ENCODE measurements at regions not wholly inside any gene's neighbourhood (a gene's known extent, or its start where the extent isn't known, plus 50 kb on each side); places are given as distances from the start of the nearest gene placed in this dataset.
"Not testable (repeated sequence)": the region's sequence is repeated elsewhere in the genome, so short reads cannot be mapped to it uniquely, and the experiment has no call there.

GRCh38 chr6:93932175-93932574, 512.8 kb upstream of the EPHA7 start:
- no peak for DNase-seq

DNA sequence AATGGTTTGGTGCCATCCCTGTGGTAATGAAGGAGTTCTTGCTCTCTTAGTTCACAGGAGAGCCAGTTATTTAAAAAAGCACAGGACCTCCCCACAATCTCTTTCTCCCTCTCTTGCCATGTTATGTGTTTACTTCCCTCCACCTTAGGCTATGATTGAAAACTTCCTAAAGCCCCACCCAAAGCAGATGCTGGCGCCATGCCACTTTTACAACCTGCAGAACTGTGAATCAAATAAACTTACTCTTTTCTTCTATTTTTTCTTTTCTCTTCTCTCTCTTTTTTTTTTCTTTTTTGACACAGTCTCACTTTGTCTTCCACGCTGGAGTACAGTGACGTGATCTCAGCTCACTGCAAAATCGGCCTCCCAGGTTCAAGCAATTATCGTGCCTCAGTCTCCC, 508.4 kb upstream of the EPHA7 start:
- DNase-seq: no peak

DNA sequence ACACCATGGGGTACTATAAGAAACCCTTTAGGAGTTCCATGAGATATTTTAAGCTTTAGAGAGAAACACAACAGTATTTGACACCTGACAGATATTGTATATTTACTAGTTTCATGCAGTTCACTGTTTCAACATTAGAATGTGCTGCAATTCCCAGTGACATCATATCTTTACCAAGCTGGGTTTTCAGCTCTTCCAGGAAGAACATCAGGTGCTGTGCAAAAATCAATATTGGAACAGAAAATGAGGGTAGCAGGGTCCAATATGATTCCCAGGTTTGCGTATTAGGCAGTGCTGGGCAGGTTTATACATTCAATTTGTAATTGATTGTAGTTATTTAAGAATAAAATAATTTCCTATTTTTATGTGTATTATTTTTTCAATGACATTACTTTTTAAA, 500.0 kb upstream of the EPHA7 start:
- no peak for DNase-seq

DNA sequence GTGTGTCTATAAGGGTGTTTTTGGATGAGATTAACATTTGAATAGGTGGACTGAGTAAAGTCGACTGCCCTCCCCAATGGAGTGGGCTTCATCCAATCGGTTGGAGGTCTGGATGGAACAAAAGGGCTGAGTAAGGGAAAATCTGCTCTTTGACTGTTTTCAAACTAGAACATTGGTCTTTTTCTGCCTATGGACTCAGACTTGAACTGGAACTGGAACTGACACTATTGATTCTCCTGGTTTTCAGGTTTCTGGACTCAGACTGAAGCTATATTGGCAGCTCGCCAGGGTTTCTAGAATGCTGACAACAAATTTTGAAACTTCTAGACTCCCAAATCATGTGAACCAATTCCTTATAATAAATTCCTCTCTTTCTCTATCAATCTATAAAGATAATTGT, 498.9 kb upstream of the EPHA7 start:
- no peak for DNase-seq

- no peak for DNase-seq
Observed at GRCh38 chr6:93917216-93917615, 497.9 kb upstream of the EPHA7 start.

GRCh38 chr6:93916716-93917115, 497.4 kb upstream of the EPHA7 start:
- DNase-seq: no peak

DNA sequence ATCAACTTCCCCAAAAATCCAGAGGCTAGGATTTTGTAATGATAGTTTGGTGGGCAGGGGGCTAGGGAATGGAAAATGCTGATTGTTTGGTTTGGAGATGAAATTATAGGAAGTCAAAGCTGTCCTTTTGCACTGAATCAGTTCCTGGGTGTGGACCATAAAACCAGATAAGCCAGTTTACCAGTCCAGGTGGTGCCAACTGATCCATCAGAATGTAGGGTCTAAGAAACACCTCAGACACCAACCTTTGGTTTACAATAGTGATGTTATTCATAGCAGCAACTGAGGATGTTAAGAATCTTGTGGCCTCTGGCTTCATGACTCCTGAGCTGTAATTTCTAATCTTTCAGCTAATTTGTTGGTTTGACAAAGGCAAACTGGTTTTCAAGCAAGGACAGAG, 496.6 kb upstream of the EPHA7 start:
- DNase-seq: no peak

- DNase-seq: no peak
Observed at GRCh38 chr6:93902517-93902916, 483.2 kb upstream of the EPHA7 start.

DNA sequence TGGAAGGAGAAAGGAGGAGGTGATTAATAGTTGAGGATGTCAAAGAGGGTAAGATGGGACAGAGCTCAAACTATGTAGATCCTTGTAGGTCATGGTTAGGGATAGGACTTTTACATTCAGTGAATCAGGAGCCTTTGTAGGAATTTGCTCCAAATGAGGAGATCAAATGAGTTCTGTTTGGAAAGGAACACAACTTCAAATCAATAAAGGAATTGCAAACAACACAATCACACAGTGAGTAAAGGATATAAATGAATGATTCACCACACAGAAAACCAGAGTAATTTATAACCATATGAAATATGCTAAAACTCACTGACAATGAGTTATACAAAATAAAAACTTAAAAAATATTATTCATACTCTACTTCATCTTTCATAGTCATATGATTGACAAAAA, 480.8 kb upstream of the EPHA7 start:
- DNase-seq: no peak

DNA sequence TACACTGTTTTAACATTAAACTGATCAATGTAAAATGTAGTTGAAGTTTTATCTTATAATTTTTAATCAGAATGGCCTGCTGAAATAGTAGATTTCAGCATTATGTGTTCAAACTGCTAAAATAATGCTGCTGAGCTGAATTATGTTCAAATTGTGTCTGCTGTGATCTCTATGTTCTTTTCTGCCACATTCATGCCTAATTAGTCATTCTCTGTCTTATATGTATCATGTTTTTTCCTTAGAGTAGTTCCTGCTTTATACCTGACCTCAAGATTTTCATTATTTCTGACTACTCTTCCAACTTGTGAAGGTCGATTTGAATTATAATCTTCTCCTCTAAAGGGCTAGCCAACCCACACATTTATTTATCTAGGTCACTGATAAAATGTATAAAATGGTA, 476.7 kb upstream of the EPHA7 start:
- DNase-seq: no peak

DNA sequence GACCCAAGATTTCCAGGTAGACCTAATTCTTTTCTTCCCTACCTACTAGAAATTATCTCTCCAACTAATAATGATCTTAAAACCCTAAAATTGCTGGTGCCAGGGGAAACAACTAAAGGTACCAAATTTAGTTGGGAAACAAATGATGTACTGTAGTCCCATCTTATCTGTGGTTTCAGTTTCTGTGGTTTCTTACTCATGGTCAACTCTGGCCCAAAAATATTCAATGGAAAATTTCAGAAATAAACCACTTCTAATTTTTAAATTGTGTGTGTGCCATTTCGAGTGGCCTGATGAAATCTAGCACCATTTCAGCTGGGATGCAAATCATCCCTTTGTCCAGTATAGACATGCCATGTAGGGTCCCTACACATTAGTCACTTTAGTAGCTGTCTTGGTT, 475.2 kb upstream of the EPHA7 start:
- DNase-seq: no peak

DNA sequence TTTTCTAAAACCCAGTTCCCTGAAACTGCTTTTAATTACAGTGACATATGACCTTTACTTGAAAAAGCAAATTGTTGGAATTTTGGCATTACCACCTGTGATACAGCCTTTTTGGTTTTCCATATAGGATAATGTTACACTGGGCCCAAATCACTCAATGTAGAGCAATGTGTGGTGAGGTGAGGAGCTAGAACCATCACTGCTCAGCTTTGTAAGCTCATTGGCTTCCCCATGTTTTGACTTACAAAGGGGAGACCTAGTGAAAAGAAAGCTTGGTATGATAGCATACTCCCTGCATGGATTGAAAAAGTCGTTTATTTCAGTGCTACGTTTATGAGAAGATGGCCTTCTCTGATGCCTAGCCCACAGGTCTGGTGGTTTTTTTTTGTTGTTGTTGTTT, 470.4 kb upstream of the EPHA7 start:
- no peak for DNase-seq

GRCh38 chr6:93886416-93886815, 467.1 kb upstream of the EPHA7 start:
- DNase-seq: no peak

GRCh38 chr6:93859971-93860370, 440.6 kb upstream of the EPHA7 start:
- no peak for DNase-seq

- no peak for DNase-seq
Observed at GRCh38 chr6:93858213-93858612, 438.9 kb upstream of the EPHA7 start.

- DNase-seq: no peak
Observed at GRCh38 chr6:93849857-93850256, 430.5 kb upstream of the EPHA7 start.

GRCh38 chr6:93848031-93848742, 428.8 kb upstream of the EPHA7 start:
- no peak for DNase-seq

GRCh38 chr6:93842178-93842577, 422.8 kb upstream of the EPHA7 start:
- DNase-seq: no peak

- not testable (repeated sequence) for DNase-seq
Observed at GRCh38 chr6:93835451-93836145, 416.2 kb upstream of the EPHA7 start.

DNA sequence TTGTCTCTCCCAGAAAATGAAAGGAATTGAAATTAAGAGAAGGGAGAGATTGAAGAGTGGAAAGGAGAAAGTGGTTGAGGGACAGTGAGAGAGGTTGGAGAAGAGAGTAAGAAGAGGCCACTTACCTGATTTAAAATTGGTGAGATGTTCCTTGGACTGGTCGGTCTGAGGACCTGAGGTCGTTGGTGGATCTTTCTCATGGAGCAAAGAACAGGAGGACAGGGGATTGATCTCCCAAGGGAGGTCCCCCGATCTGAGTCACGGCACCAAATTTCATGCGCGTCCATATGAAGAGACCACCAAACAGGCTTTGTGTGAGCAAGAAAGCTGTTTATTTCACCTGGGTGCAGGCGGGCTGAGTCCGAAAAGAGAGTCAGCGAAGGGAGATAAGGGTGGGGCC, 415.7 kb upstream of the EPHA7 start:
- DNase-seq: not testable (repeated sequence)

GRCh38 chr6:93833326-93833725, 414.0 kb upstream of the EPHA7 start:
- not testable (repeated sequence) for DNase-seq

DNA sequence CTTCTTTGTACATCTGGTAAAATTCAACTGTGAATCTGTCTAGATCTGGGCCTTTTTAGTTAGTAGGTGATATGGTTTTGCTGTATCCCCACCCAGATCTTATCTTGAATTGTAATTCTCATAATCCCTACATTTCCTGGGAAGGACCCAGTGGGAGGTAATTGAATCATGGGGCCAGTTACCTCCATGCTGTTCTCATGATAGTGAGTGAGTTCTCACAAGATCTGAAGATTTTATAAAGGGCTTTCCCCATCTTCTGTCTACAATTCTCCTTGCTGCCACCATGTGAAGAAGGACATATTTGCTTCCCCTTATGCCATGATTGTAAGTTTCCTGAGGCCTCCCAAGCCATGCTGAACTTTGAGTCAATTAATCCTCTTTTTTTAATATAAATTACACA, 410.4 kb upstream of the EPHA7 start:
- DNase-seq: not testable (repeated sequence)

- no peak for DNase-seq
Observed at GRCh38 chr6:93829009-93829408, 409.6 kb upstream of the EPHA7 start.

DNA sequence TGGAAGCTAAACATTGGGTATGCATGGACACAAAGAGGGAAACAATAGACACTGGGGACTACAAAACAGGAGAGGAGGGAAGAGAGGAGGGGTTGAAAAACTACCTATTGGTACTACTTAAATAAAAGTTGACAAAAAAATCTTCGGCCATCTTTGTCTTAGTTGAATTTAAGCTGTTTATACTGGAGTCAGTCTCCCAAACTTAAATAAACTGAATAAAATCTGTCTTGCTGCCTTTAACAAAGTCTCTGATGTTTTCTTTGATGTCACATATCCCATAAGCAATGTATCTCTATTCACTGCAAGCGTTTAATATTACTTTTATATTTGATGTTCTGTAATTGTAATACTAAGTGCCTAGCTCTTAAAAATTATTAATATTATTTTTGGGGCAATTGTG, 409.2 kb upstream of the EPHA7 start:
- no peak for DNase-seq

Data from skin of body (tissue), 1 donor.